WTC11 (cell line): ENCODE measurements at regions not wholly inside any gene's neighbourhood (a gene's known extent, or its start where the extent isn't known, plus 50 kb on each side); places are given as distances from the start of the nearest gene placed in this dataset.

ENCODE experiments used
- ATF3 ChIP-seq: sonication (generic); formaldehyde crosslinking; conservative IDR thresholded peaks from 2 replicates; pipeline ENCODE4 v1.8.1; 2022; ENCODE audit warnings: mild to moderate bottlenecking, missing genetic modification reagents
- CTCF ChIP-seq: fragments of 200-600 bp; IDR thresholded peaks from 2 replicates; pipeline ENCODE4 v1.8.0; 2022; ENCODE audit warnings: antibody characterized with exemption
- ZBTB43 ChIP-seq: sonication (generic); formaldehyde crosslinking; IDR thresholded peaks from 2 replicates; pipeline ENCODE4 v1.8.1; 2023; ENCODE audit warnings: mild to moderate bottlenecking, missing genetic modification reagents

- TF ChIP-seq ATF3 (CRISPR knock-in tag) (no peak), CTCF (no peak), ZBTB43 (CRISPR knock-in tag) (no peak)
Measured at GRCh38 chr12:115147916-115148315, 463.9 kb upstream of the TBX3 start.
